ENCODE measurements at regions not wholly inside any gene's neighbourhood (a gene's known extent, or its start where the extent isn't known, plus 50 kb on each side); places are given as distances from the start of the nearest gene placed in this dataset.

DNA sequence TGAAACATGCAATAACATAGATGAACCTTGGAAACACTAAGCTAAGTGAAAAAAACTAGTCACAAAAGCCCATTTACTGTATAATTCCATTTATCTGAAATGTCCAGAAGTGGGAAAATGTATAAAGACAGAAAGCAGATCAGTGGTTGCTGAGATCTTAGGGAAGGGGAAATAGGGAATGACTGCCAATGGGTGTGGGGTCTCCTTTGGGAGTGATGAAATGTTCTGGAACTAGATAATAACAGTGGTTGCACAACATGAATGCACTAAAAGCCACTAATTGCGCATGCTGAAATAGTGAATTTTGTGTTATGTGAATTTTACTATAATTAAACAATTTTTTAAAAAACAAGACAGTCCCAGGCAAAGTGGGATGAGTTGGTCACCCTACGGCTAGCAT lies 472.8 kb downstream of the CCDC171 start:
- FAIRE-seq, result no peak

DNA sequence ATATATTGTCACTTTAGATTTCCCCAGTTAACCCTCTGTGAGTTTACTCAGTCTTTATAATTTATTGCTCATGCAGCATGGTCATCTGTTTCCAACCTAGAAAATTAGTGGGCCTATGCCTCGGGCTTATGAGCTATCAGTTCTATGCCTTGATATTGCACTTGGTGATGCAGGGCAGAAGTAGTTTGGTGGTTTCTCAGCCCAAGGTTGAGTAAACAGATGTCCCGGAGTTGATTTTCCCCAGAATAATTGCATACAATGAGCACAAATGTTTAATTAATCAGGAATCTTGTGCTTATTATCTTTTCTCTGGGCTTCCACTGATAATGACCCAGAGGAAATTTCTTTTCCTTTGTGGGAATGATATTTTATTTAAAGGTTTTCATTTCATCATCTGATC lies 474.0 kb downstream of the CCDC171 start:
- no peak for FAIRE-seq

- no peak for FAIRE-seq
Observed at GRCh38 chr9:16028548-16028947, 475.7 kb downstream of the CCDC171 start.

- no peak for FAIRE-seq
Observed at GRCh38 chr9:16029046-16029615, 476.3 kb downstream of the CCDC171 start.

DNA sequence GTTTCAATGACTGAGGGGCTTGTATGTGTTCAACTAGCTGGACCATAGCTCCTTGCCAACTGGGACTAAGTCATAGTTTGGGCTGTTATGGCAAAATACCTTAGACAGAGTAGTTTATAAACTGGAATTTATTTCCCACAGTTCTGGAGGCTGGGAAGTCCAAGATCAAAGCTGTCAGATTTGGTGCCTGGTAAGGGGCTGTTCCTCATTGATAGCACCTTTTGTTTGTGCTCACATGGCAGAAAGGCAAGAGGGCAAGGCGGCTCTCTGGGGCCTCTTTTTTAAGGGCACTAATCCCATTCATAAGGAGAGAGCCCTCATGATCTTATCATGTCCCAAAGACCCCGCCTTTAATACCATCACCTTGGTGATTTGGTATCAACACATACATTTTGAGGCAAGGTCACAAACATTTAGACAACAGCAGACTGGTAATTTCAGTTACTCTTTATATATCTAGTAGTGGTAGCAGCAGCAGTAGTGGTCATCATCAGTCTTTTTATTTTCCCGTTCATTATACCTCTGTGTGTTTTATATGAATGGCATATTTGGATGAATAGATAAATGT lies 477.0 kb downstream of the CCDC171 start:
- no peak for FAIRE-seq

- FAIRE-seq, result no peak
Observed at GRCh38 chr9:16030528-16031185, 477.8 kb downstream of the CCDC171 start.

DNA sequence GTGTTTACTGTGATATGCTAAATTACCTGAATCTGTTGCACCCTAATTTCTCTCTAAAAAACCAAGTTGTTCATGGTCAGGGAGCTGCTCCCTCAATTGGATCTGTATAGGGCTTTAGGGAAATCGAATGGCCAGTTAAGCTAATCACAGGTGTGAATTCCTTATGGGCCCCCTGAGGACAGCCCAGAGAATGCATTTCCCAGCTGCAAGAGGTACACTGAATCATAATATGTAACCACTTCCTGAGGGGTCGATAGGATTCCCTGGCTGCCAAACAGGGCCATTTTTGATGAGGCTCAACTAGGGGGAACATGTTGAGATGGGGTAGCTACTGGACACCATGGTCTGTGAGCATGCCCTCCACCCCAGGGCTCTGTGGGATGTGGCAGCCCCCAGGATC lies 478.6 kb downstream of the CCDC171 start:
- FAIRE-seq, result no peak

- FAIRE-seq, result no peak
Observed at GRCh38 chr9:16031971-16032370, 479.1 kb downstream of the CCDC171 start.

- no peak for FAIRE-seq
Observed at GRCh38 chr9:16032799-16033198, 480.0 kb downstream of the CCDC171 start.

DNA sequence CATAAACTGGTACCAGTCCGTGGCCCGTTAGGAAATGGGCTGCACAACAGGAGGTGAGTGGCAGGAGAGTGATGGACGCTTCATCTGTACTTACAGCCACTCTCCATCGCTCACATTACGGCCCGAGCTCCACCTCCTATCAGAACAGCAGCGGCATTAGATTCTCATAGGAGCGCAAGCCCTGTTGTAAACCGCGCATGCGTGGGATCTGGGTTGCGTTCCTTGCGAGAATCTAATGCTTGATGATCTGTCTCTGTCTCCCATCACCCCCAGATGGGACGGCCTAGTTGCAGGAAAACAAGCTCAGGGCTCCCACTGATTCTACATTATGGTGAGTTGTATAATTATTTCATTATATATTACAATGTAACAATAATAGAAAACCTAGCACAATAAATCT lies 480.4 kb downstream of the CCDC171 start:
- no peak for FAIRE-seq

- FAIRE-seq, result no peak
Observed at GRCh38 chr9:16033921-16034691, 481.3 kb downstream of the CCDC171 start.

DNA sequence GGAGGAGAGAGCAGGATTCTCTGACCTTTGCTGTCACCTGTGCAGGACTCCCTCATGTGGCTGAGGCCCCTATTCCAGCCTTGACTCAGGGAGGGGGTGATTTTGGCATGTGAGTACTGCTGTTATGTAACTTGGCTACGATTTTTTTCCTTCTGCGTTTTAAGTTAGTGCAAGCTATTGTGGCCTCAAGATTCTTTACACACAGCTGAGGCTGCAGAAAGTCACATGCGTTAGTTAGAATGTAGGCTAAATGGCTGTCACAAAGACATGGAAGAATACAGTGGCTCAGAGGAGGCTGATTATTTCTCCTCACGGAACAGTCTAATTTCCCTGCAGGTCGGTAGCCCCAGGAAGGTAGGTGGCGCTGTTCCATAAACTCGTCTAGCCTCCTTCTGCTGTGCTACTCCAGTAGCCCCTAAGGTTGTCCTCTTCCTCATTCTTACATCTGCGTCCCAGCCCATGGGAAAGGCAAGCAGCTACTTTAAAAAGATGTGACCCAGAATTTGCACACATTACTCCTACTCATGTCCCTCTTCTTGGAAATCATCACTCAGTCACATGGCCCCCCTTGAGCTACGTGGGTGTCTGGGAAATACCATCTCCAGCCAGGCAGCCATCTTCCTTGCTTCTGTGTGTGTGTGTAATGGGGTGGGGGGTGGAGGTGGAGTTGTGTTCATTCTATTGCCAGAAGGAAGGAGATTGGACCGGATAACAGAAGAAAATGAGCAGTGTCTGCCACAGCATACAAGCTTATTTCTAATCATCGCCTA lies 486.6 kb downstream of the CCDC171 start:
- FAIRE-seq, result no peak

DNA sequence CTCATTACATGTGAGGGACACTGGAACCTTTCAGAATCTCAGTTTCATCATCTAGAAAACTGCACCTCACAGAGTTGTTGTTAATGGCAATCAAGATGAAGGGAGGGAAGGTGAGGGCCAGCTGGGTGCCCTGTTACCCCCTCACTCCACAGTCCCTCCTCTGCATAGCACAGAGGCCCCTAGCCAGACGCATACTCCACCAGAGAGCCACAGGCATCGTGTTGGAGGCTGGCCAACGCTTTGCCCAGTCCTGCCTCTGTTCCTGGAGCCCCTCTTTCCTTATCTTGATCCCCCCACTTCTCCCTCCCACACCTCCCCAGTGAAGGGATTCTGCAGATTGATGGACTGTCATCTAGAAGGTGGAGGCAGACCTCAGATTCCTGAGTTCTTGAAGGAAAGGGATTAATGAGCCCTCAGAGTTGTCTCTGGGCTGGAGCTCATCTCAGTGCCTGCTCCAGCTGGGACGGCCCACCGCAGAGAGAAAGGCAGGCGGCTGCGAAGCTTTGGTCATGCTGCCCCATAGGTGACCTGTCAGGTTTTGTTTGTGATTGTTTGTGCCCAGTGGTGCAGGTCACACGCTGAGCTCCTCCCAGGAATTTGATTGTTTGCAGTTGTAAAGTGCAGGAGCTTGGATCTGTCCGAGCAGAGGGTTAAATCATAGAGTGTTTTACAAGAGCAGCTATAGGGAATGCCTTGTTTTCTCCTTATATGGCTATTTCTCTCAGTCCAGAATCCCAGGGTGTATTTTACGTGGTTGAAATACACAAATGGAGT lies 487.3 kb downstream of the CCDC171 start:
- no peak for FAIRE-seq

DNA sequence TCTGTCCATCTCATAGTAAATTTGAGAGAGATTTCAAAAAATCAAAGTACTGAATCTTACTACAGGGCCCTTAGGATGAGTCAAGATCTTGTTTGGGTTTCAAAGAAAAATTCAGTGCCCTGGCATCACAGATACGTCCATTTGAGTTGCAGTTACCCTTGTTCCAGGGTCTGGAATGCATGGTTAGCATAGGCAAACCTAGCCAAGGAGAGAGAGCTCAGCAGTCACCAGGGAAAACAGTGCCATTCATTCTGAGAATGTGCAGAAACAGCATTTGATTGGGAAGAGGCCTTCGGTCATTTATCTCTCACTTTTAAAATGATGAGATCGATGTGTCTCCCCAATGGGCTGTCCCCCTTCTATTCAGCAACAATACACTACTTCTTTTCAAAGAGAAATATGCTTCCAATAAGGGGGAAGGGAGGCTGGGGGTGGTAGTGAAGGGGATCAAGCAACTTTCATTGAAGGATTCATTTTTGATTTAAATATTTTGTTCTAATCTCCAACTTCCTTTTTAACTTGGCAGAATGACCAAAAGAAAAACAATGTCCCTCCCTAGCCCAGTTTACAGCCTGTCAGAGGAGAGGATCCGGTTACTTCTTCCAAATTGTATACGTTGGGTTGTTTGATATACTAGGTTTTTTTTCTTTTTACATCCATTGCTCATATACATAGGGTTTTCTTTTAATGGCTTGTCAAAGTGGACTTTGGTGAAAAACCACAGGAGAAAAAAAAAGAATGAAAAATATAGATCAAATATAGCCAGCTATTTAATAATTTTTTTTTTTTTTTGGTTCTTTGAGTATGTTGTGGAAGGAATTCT lies 491.1 kb downstream of the CCDC171 start:
- FAIRE-seq, result no peak

DNA sequence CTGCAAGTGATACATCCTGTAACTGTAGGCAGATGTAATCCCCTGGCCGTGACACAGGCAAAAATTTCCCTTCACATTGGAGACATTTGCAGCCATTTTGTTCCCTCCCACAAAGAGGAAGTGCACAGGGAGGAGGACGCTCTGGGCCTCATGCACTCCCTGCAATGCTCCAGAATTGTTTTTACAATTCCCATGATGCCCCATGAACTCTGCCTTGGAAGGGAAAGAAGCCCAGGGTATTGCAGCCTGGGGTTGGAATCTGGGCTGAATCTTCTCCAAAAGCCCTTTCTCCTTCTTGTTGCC lies 491.7 kb downstream of the CCDC171 start:
- no peak for FAIRE-seq

DNA sequence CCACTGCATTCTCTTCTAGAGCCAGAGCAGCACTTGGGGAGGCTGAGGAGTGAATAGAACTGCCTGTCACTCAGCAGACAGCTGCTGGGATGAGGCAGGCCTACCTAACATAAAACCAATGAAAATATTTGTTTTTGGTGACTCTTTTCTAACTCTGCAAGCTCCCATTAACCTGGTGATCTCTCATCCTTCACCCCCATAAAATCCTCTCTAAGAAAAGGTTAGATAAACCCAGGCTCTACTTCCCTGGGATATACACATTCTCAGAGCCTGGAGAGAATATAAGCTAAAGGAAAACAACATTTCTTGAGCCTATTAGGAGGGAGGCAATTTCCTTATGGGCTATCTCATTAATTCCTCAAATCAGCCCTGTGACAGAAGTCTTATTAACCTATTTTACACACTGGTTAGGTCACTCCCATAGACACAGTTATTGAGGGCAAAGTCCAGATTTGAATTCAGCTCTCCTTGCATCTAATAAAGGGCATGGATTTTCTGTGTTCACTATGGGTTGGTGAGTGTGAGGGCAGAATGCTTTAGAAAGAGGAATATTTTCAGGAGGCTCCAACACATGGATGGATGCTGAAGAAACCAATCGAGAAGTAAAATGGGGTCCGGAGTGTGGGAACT lies 492.9 kb downstream of the CCDC171 start:
- no peak for FAIRE-seq

DNA sequence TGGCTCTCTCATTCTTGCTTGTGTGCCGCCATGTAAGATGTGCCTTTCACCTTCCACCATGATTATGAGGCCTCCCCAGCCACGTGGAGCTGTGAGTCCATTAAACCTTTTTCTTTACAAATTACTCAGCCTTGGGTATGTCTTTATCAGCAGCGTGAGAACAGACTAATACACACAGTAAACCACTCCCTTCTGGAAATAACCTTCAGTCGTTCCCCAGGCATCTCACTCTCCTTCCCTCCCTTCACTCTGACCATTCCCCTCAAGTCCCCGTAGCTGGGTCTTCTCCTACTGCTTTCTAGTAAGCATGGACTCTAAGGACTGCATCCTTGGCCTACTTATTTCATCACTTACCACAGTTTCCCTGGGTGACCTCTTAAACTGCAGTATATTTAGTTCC lies 493.9 kb downstream of the CCDC171 start:
- no peak for FAIRE-seq

- no peak for FAIRE-seq
Observed at GRCh38 chr9:16048129-16048528, 495.3 kb downstream of the CCDC171 start.

- FAIRE-seq, result no peak
Observed at GRCh38 chr9:16052146-16052545, 499.3 kb downstream of the CCDC171 start.

DNA sequence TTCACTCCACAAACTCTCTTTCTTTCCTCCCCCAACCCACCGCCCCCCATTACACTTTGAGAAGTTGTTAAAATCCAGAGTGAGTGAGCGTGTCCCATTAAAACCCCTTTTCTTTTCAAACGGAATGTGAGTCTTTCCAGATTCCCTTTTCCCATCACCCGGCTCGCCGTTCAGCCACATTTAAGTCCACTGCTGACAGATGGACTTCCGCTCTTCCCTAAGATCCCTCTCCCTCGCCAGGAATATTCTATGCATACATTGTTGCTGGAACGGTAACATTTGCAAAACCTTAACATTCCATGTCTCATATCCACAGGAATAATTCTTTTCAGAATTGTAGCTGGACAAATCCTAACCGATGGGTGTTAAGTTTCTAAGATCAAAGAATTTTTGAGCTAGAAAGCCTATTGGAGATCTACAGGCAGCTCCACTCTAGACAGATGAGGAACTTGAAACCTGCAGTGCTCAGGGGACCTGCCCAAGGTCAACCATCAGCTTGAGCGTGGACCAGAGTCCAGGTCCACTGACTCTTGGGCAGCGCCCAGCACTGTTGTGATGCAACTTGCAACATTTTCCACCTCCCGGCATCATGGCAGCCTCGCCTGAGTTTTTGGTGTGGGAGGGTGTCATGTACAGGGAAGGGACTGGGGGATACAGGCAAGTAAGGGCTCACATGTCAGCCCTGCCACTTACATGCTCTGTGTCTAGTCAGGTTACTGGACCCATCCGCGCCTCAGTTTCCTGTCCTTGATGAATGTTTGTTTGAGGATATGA lies 500.1 kb downstream of the CCDC171 start:
- FAIRE-seq, result no peak
